ENCODE measurements at regions not wholly inside any gene's neighbourhood (a gene's known extent, or its start where the extent isn't known, plus 50 kb on each side); places are given as distances from the start of the nearest gene placed in this dataset.

GRCh38 chr10:84076047-84076388 is 63.3 kb upstream of the GHITM start:
- TF ChIP-seq, protein P1, sequence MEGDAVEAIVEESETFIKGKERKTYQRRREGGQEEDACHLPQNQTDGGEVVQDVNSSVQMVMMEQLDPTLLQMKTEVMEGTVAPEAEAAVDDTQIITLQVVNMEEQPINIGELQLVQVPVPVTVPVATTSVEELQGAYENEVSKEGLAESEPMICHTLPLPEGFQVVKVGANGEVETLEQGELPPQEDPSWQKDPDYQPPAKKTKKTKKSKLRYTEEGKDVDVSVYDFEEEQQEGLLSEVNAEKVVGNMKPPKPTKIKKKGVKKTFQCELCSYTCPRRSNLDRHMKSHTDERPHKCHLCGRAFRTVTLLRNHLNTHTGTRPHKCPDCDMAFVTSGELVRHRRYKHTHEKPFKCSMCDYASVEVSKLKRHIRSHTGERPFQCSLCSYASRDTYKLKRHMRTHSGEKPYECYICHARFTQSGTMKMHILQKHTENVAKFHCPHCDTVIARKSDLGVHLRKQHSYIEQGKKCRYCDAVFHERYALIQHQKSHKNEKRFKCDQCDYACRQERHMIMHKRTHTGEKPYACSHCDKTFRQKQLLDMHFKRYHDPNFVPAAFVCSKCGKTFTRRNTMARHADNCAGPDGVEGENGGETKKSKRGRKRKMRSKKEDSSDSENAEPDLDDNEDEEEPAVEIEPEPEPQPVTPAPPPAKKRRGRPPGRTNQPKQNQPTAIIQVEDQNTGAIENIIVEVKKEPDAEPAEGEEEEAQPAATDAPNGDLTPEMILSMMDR (IDR thresholded peaks at IDR 0.05; ENCODE audit: insufficient read depth, low read depth, low read length): no peak
- no peak for TF ChIP-seq EZH2 (IDR thresholded peaks at IDR 0.05; ENCODE audit: insufficient read depth, low read length)
